PC-3 (cell line): ENCODE measurements at regions not wholly inside any gene's neighbourhood (a gene's known extent, or its start where the extent isn't known, plus 50 kb on each side); places are given as distances from the start of the nearest gene placed in this dataset.

ENCODE experiments used
- ATAC-seq: fragments of 200-7000 bp; cut with Tn5 transposase; 2 replicates; pipeline ENCODE4 v1.9.1; 2020; ENCODE audit warnings: mild to moderate bottlenecking, moderate library complexity
- BruUV-seq: library from RNA; stranded (reverse); fragments of 400-500 nt; replicated peaks from 2 replicates; lab custom pipeline; 2021; lab: Mats Ljungman, UMichigan
- CTCF ChIA-PET: fragments of 300-600 bp; sonication (Branson Sonifier 250); formaldehyde crosslinking; loops from one replicate; lab custom pipeline; 2022; ENCODE audit warnings: antibody characterized with exemption; lab: Charles Lee
- POLR2A ChIA-PET: fragments of 300-600 bp; sonication (Branson Sonifier 250); formaldehyde crosslinking; loops from one replicate; lab custom pipeline; 2022; ENCODE audit warnings: antibody characterized with exemption; ENCODE audit not compliant: unreplicated experiment; lab: Charles Lee
- DNase-seq: peaks from one replicate; pipeline ENCODE4 v3.0.0-alpha.2; 2015
- H2AFZ ChIP-seq: fragments of 300-600 bp; sonication (generic); 2 replicates; pipeline ENCODE4 v1.6.0; 2016; ENCODE audit warnings: antibody characterized with exemption, low read length
- H3F3A ChIP-seq: fragments of 300-600 bp; sonication (generic); one replicate; pipeline ENCODE4 v1.6.0; 2017; ENCODE audit warnings: antibody characterized with exemption, low read length, control low read depth, mild to moderate bottlenecking; ENCODE audit not compliant: unreplicated experiment
- H3K27ac ChIP-seq: fragments of 300-600 bp; sonication (generic); 2 replicates; pipeline ENCODE4 v1.5.1; 2016; ENCODE audit warnings: mild to moderate bottlenecking, low read length
- H3K27me3 ChIP-seq: fragments of 300-600 bp; sonication (generic); 2 replicates; pipeline ENCODE4 v1.6.1; 2016; ENCODE audit warnings: low read length, mixed read lengths
- H3K36me3 ChIP-seq: fragments of 300-600 bp; sonication (generic); 2 replicates; pipeline ENCODE4 v1.6.1; 2016; ENCODE audit warnings: low read depth, mixed run types, low read length, mixed read lengths
- H3K4me1 ChIP-seq: fragments of 300-600 bp; sonication (generic); 2 replicates; pipeline ENCODE4 v1.5.1; 2016; ENCODE audit warnings: low read length; ENCODE audit not compliant: insufficient read depth
- H3K4me2 ChIP-seq: fragments of 300-600 bp; sonication (generic); 2 replicates; pipeline ENCODE4 v1.6.0; 2016; ENCODE audit warnings: low read length
- H3K4me3 ChIP-seq: fragments of 300-600 bp; sonication (generic); 2 replicates; pipeline ENCODE4 v1.5.1; 2016; ENCODE audit warnings: mild to moderate bottlenecking, low read length, mixed read lengths
- H3K79me2 ChIP-seq: fragments of 300-600 bp; sonication (generic); 2 replicates; pipeline ENCODE4 v1.6.1; 2017; ENCODE audit warnings: low read length, mixed read lengths
- H3K9ac ChIP-seq: fragments of 300-600 bp; sonication (generic); 2 replicates; pipeline ENCODE4 v1.6.0; 2016; ENCODE audit warnings: mild to moderate bottlenecking, low read length
- H3K9me2 ChIP-seq: fragments of 300-600 bp; sonication (generic); replicated peaks from 2 replicates; pipeline ENCODE4 v1.6.1; 2016; ENCODE audit warnings: mixed run types, low read length, mixed read lengths
- H3K9me3 ChIP-seq: fragments of 300-600 bp; sonication (generic); 2 replicates; pipeline ENCODE4 v1.6.1; 2016; ENCODE audit warnings: low read length, mixed read lengths
- H4K20me1 ChIP-seq: fragments of 300-600 bp; sonication (generic); 2 replicates; pipeline ENCODE4 v1.6.1; 2016; ENCODE audit warnings: low read length, mixed read lengths
- CTCF ChIP-seq: fragments of 300-600 bp; sonication (generic); conservative IDR thresholded peaks from 2 replicates; pipeline ENCODE4 v1.5.1; 2017; ENCODE audit warnings: antibody characterized with exemption, low read depth, mild to moderate bottlenecking, low read length
- EZH2 ChIP-seq: fragments of 300-600 bp; sonication (generic); IDR thresholded peaks from one replicate; pipeline ENCODE4 v1.6.1; 2017; ENCODE audit warnings: antibody characterized with exemption, mild to moderate bottlenecking, low read length; ENCODE audit not compliant: unreplicated experiment
- EZH2phosphoT487 ChIP-seq: fragments of 300-600 bp; sonication (generic); IDR thresholded peaks from 2 replicates; pipeline ENCODE4 v1.6.1; 2018; ENCODE audit warnings: mild to moderate bottlenecking, antibody characterized with exemption, low read length, borderline replicate concordance
- intact Hi-C: fragments of 100-400 bp; cut with micrococcal nuclease; formaldehyde crosslinking; loops from 2 replicates; pipeline ENCODE4 v1.9.0; 2023

- CTCF ChIA-PET = no interaction called here
- BruUV-seq = no TSS peak
- ATAC-seq (no peak), DNase-seq (peak; percentile 2)
- H3K27ac ChIP-seq = no peak overlapping the region
- H3K27me3 ChIP-seq = no peaks in the 10 kb centered on the region
- H3K4me1 ChIP-seq = no peaks in the 10 kb centered on the region
- H3K9me3 ChIP-seq = no peaks in the 10 kb centered on the region
- no peak overlapping the region for H3K4me2 ChIP-seq
- no peak overlapping the region for H3K4me3 ChIP-seq
- H2AFZ ChIP-seq = no peak overlapping the region
- H3F3A ChIP-seq = no peaks in the 10 kb centered on the region
- no peaks in the 10 kb centered on the region for H4K20me1 ChIP-seq
- no peaks in the 10 kb centered on the region for H3K79me2 ChIP-seq
- H3K36me3 ChIP-seq = no peaks in the 10 kb centered on the region
- H3K9me2 ChIP-seq = no peaks in the 10 kb centered on the region
- intact Hi-C loops = no loop called here
- H3K9ac ChIP-seq = no peak overlapping the region
- POLR2A ChIA-PET = no interaction called here
- TF ChIP-seq EZH2 = no peak
- no peak for TF ChIP-seq EZH2phosphoT487
- TF ChIP-seq CTCF = no peak
Measured at GRCh38 chr4:124469981-124470380, 242.6 kb downstream of the ANKRD50 start.

- intact Hi-C loops = no loop called here
- H3F3A ChIP-seq = no peaks in the 10 kb centered on the region
- ATAC-seq = no peak
- H3K4me2 ChIP-seq = no peak overlapping the region
- H3K27ac ChIP-seq = no peak overlapping the region
- no peaks in the 10 kb centered on the region for H3K9me2 ChIP-seq
- H3K27me3 ChIP-seq = no peaks in the 10 kb centered on the region
- no peak overlapping the region for H2AFZ ChIP-seq
- TF ChIP-seq CTCF = no peak
- no peak for TF ChIP-seq EZH2phosphoT487
- TF ChIP-seq EZH2 = no peak
- no peak for DNase-seq
- no peak overlapping the region for H3K4me3 ChIP-seq
- CTCF ChIA-PET = no interaction called here
- H3K9me3 ChIP-seq = no peaks in the 10 kb centered on the region
- POLR2A ChIA-PET = interaction anchor here (0.5 kb wide), 1 partner anchor 144 kb away, joined by 3 read pairs; no protein-coding TSS in a partner anchor
- no peaks in the 10 kb centered on the region for H3K79me2 ChIP-seq
- no TSS peak for BruUV-seq
- no peaks in the 10 kb centered on the region for H3K36me3 ChIP-seq
- H3K9ac ChIP-seq = no peak overlapping the region
- H4K20me1 ChIP-seq = no peaks in the 10 kb centered on the region
- H3K4me1 ChIP-seq = no peaks in the 10 kb centered on the region
Measured at GRCh38 chr4:124478470-124478869, 234.1 kb downstream of the ANKRD50 start.

- no peak for DNase-seq
- H3K36me3 ChIP-seq = no peaks in the 10 kb centered on the region
- H3K4me3 ChIP-seq = no peak overlapping the region
- H3F3A ChIP-seq = no peaks in the 10 kb centered on the region
- no peaks in the 10 kb centered on the region for H3K27me3 ChIP-seq
- TF ChIP-seq CTCF (no peak), EZH2 (no peak), EZH2phosphoT487 (no peak)
- CTCF ChIA-PET = no interaction called here
- no peaks in the 10 kb centered on the region for H3K9me2 ChIP-seq
- intact Hi-C loops = loop anchor here (10.0 kb wide), 1 partner anchor 145 kb away; no protein-coding TSS in a partner anchor
- no peak overlapping the region for H3K4me2 ChIP-seq
- BruUV-seq = no TSS peak
- H4K20me1 ChIP-seq = no peaks in the 10 kb centered on the region
- no peaks in the 10 kb centered on the region for H3K79me2 ChIP-seq
- no peak for ATAC-seq
- H2AFZ ChIP-seq = no peak overlapping the region
- no peak overlapping the region for H3K9ac ChIP-seq
- no peak overlapping the region for H3K27ac ChIP-seq
- POLR2A ChIA-PET = no interaction called here
- H3K4me1 ChIP-seq = no peaks in the 10 kb centered on the region
- H3K9me3 ChIP-seq = no peaks in the 10 kb centered on the region
Measured at GRCh38 chr4:124480061-124480460, 232.5 kb downstream of the ANKRD50 start.
